ENCODE measurements at regions not wholly inside any gene's neighbourhood (a gene's known extent, or its start where the extent isn't known, plus 50 kb on each side); places are given as distances from the start of the nearest gene placed in this dataset.

GRCh38 chr9:14415947-14416346, 102.0 kb upstream of the NFIB start:
- CTCF ChIA-PET (ENCODE audit: partially characterized antibody): interaction anchor here (1.0 to 1.1 kb wide), 2 partner anchors 12 to 64 kb away, joined by 5 to 6 read pairs; no protein-coding TSS in a partner anchor
- H3K27me3 ChIP-seq (replicated peaks in 1 of 4; ENCODE audit: control insufficient read depth in 3 of 4, extremely low read depth in 1 of 4, insufficient read depth in 3 of 4, low read length in 3 of 4): no peaks in the 10 kb centered on the region
- H2BK120ac ChIP-seq (replicated peaks; ENCODE audit: low read depth, low read length): no peak overlapping the region

More at GRCh38 chr9:14415947-14416346, 102.0 kb upstream of the NFIB start:
- Histone ChIP-seq H3K27ac (ENCODE audit: low read depth, low read length) (no peak overlapping the region), H2BK15ac (ENCODE audit: low read length) (no peak overlapping the region), H3K56ac (replicated peaks; ENCODE audit: insufficient read length, low read depth, low read length) (no peak overlapping the region), H2AK5ac (ENCODE audit: low read depth, low read length) (no peak overlapping the region), H3K18ac (ENCODE audit: extremely low read depth, low read length) (no peak overlapping the region), H3K23me2 (ENCODE audit: low read depth, low read length) (no peaks in the 10 kb centered on the region), H3K36me3 (ENCODE audit: control insufficient read depth in 2 of 4, insufficient read depth in 4 of 4, low read length in 3 of 4) (no peaks in the 10 kb centered on the region), H3K4ac (replicated peaks; ENCODE audit: insufficient read length, low read depth, low read length) (no peak overlapping the region), H3K79me1 (ENCODE audit: low read depth, low read length) (no peaks in the 10 kb centered on the region), H3K79me2 (ENCODE audit: control insufficient read depth in 1 of 2, insufficient read depth in 2 of 2, low read length in 2 of 2) (no peaks in the 10 kb centered on the region), H2BK20ac (ENCODE audit: low read length) (no peak overlapping the region), H4K91ac (replicated peaks; ENCODE audit: insufficient read length, low read length) (no peak overlapping the region), H2BK5ac (ENCODE audit: low read depth, low read length) (no peak overlapping the region), H4K8ac (ENCODE audit: extremely low read depth, insufficient read depth, low read length) (no peak overlapping the region), H2BK12ac (ENCODE audit: low read depth, low read length) (no peak overlapping the region), H3K9ac (replicated peaks in 1 of 4; ENCODE audit: extremely low read depth in 1 of 4, low read depth in 3 of 4, low read length in 3 of 4) (no peak overlapping the region), H3K4me3 (ENCODE audit: extremely low read depth in 1 of 4, insufficient read depth in 2 of 4, low read depth in 3 of 4, low read length in 4 of 4) (no peak overlapping the region), H3K14ac (ENCODE audit: insufficient read length) (no peak overlapping the region), H4K5ac (ENCODE audit: insufficient read length, low read depth, low read length) (no peak overlapping the region), H4K20me1 (replicated peaks in 1 of 2; ENCODE audit: control insufficient read depth in 1 of 2, insufficient read depth in 2 of 2, low read length in 2 of 2) (no peaks in the 10 kb centered on the region), H2AFZ (ENCODE audit: low read length) (no peak overlapping the region), H3K23ac (ENCODE audit: insufficient read length) (no peak overlapping the region), H3K4me2 (ENCODE audit: insufficient read depth in 1 of 2, low read depth in 2 of 2, low read length in 2 of 2) (no peak overlapping the region), H3K4me1 (replicated peaks in 1 of 4; ENCODE audit: control insufficient read depth in 3 of 4, insufficient read depth in 4 of 4, low read length in 3 of 4) (peaks cover 3 to 7% (median 5%) of the 10 kb centered on the region in 4 experiments; a peak in 6 of 7 replicates), H3K9me3 (ENCODE audit: insufficient read depth in 2 of 2, low read depth in 1 of 2, low read length in 1 of 2) (no peaks in the 10 kb centered on the region)
- POLR2A ChIA-PET (ENCODE audit: partially characterized antibody): no interaction called here
- 89% methylated on average over 1 of the region's 1 CpG; no CpG with 5 or more reads in 1 of the 2 experiments for WGBS, 2 experiments (ENCODE audit: extremely low coverage in 1 of 2, insufficient coverage in 1 of 2, insufficient read length in 1 of 2, insufficient replicate concordance in 2 of 2, low coverage in 1 of 2, low lambda C conversion rate in 2 of 2, missing lambda C conversion rate in 1 of 2)
- no peak for TF ChIP-seq EZH2 (IDR thresholded peaks at IDR 0.05; ENCODE audit: low read depth, low read length, severe bottlenecking)
- no peak for TF ChIP-seq CBX8 (IDR thresholded peaks at IDR 0.05; ENCODE audit: borderline replicate concordance, low read depth, low read length)
- no peak for TF ChIP-seq USF2 (IDR thresholded peaks at IDR 0.05; ENCODE audit: low read length)
- no peak for TF ChIP-seq FOSL1 (IDR thresholded peaks at IDR 0.05; ENCODE audit: insufficient read depth, low read depth, low read length)
- TF ChIP-seq RFX5 (IDR thresholded peaks at IDR 0.05; ENCODE audit: borderline replicate concordance, low read depth, low read length): no peak
- no peak for TF ChIP-seq SAP30 (IDR thresholded peaks at IDR 0.05; ENCODE audit: insufficient read depth, insufficient replicate concordance, low read length)
- TF ChIP-seq SP2 (IDR thresholded peaks at IDR 0.05; ENCODE audit: low read length): no peak
- no peak for TF ChIP-seq SP4 (IDR thresholded peaks at IDR 0.05; ENCODE audit: low read length)
- FAIRE-seq: no peak
- no peak for DNase-seq (ENCODE audit: low read depth in 1 of 2, low spot score in 2 of 2)
